ENCODE measurements at regions not wholly inside any gene's neighbourhood (a gene's known extent, or its start where the extent isn't known, plus 50 kb on each side); places are given as distances from the start of the nearest gene placed in this dataset.
A peak's percentile ranks its signal among the peaks of the same experiment; 100 is the strongest.
"Not testable (repeated sequence)": the region's sequence is repeated elsewhere in the genome, so short reads cannot be mapped to it uniquely, and the experiment has no call there.

GRCh38 chr6:4224067-4224978 is 88.9 kb upstream of the ECI2 start:
- H3K27ac Mint-ChIP-seq: no peak overlapping the region
- peaks cover 7% of the 10 kb centered on the region for H3K27me3 Mint-ChIP-seq (ENCODE audit: insufficient read depth)
- no peak for TF ChIP-seq CTCF (IDR thresholded peaks at IDR 0.05)
- H3K9me3 Mint-ChIP-seq: no peaks in the 10 kb centered on the region
- H3K36me3 Mint-ChIP-seq (ENCODE audit: low read depth): no peaks in the 10 kb centered on the region
- peak; percentile 6 for DNase-seq
- H3K4me3 Mint-ChIP-seq: no peak overlapping the region
- peaks cover 12% of the 10 kb centered on the region; the same call in 1 of the 2 replicates for H3K4me1 Mint-ChIP-seq (ENCODE audit: low read depth)

GRCh38 chr6:4220558-4220957 is 85.2 kb upstream of the ECI2 start:
- no peak for TF ChIP-seq CTCF (IDR thresholded peaks at IDR 0.05)
- no peak overlapping the region for H3K27ac Mint-ChIP-seq
- H3K4me3 Mint-ChIP-seq: no peak overlapping the region
- H3K9me3 Mint-ChIP-seq: no peaks in the 10 kb centered on the region; the same call in 1 of the 2 replicates
- H3K36me3 Mint-ChIP-seq (ENCODE audit: low read depth): no peaks in the 10 kb centered on the region
- H3K4me1 Mint-ChIP-seq (ENCODE audit: low read depth): peaks cover 12% of the 10 kb centered on the region; the same call in 1 of the 2 replicates
- peaks cover 13% of the 10 kb centered on the region for H3K27me3 Mint-ChIP-seq (ENCODE audit: insufficient read depth)
- no peak for DNase-seq

GRCh38 chr6:4218619-4219317 is 83.4 kb upstream of the ECI2 start:
- not testable (repeated sequence) for H3K27ac Mint-ChIP-seq; H3K4me3 Mint-ChIP-seq; H3K36me3 Mint-ChIP-seq (ENCODE audit: low read depth); DNase-seq; H3K4me1 Mint-ChIP-seq (ENCODE audit: low read depth)
- peaks cover 13% of the 10 kb centered on the region; the same call in 1 of the 2 replicates for H3K9me3 Mint-ChIP-seq
- peaks cover 14% of the 10 kb centered on the region for H3K27me3 Mint-ChIP-seq (ENCODE audit: insufficient read depth)

GRCh38 chr6:4212588-4212987 is 77.2 kb upstream of the ECI2 start:
- H3K27ac Mint-ChIP-seq: no peak overlapping the region
- H3K4me1 Mint-ChIP-seq (ENCODE audit: low read depth): 0 out of 2 replicates have a peak, but pooled peaks cover 4% of the 10 kb centered on the region
- no peak overlapping the region for H3K4me3 Mint-ChIP-seq
- peaks cover 4% of the 10 kb centered on the region; the same call in 1 of the 2 replicates for H3K36me3 Mint-ChIP-seq (ENCODE audit: low read depth)
- peaks cover 22% of the 10 kb centered on the region for H3K9me3 Mint-ChIP-seq
- TF ChIP-seq CTCF (IDR thresholded peaks at IDR 0.05): no peak
- no peak for DNase-seq
- H3K27me3 Mint-ChIP-seq (ENCODE audit: insufficient read depth): peaks cover 10% of the 10 kb centered on the region

- 0 out of 2 replicates have a peak, but pooled peaks cover 4% of the 10 kb centered on the region for H3K4me1 Mint-ChIP-seq (ENCODE audit: low read depth)
- peak; percentile 49 for DNase-seq
- no peak overlapping the region for H3K4me3 Mint-ChIP-seq
- peaks cover 4% of the 10 kb centered on the region; the same call in 1 of the 2 replicates for H3K36me3 Mint-ChIP-seq (ENCODE audit: low read depth)
- peaks cover 7% of the 10 kb centered on the region for H3K27me3 Mint-ChIP-seq (ENCODE audit: insufficient read depth)
- TF ChIP-seq CTCF (IDR thresholded peaks at IDR 0.05): peak; percentile 88
- no peak overlapping the region for H3K27ac Mint-ChIP-seq
- peaks cover 22% of the 10 kb centered on the region for H3K9me3 Mint-ChIP-seq
Observed at GRCh38 chr6:4210629-4211419, 75.4 kb upstream of the ECI2 start.
